Retinal pigment epithelial cell (primary cell): ENCODE measurements at regions not wholly inside any gene's neighbourhood (a gene's known extent, or its start where the extent isn't known, plus 50 kb on each side); places are given as distances from the start of the nearest gene placed in this dataset.

Experiments
- DNase-seq: peaks from one replicate; pipeline ENCODE4 v3.0.0-alpha.2; 2010; ENCODE audit warnings: low read depth
- H3K4me3 ChIP-seq: 2 replicates; pipeline ENCODE4 v1.5.1; 2011; ENCODE audit warnings: mild to moderate bottlenecking, low read length, control low read depth, moderate library complexity
- TF ChIP-seq, protein P1 (sequence below): conservative IDR thresholded peaks from 2 replicates; pipeline ENCODE4 v1.5.1; 2011; ENCODE audit warnings: low read depth, low read length, control low read depth, inconsistent platforms

DNA sequence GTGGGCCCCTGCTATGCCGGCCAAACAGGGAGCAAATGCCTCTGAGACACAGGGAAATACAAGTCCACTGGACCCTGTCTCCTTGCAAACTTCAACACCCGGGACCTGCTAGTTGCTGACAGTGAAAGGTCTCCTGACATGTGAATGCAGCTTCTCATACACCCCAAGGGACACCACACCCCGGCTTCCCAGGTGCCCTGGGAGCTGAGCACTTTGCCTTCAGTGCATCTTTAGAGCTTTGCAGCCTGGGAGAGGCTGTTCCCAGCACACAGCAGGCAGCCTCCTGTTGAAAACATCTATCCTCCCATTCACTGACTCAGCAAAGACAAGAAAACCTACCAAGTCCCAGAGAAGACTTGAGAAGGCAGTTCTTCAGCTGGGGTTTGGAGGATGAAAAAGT is 143.4 kb downstream of the COL6A3 start:
- no peak for DNase-seq
- H3K4me3 ChIP-seq: no peak overlapping the region
- TF ChIP-seq, protein P1, sequence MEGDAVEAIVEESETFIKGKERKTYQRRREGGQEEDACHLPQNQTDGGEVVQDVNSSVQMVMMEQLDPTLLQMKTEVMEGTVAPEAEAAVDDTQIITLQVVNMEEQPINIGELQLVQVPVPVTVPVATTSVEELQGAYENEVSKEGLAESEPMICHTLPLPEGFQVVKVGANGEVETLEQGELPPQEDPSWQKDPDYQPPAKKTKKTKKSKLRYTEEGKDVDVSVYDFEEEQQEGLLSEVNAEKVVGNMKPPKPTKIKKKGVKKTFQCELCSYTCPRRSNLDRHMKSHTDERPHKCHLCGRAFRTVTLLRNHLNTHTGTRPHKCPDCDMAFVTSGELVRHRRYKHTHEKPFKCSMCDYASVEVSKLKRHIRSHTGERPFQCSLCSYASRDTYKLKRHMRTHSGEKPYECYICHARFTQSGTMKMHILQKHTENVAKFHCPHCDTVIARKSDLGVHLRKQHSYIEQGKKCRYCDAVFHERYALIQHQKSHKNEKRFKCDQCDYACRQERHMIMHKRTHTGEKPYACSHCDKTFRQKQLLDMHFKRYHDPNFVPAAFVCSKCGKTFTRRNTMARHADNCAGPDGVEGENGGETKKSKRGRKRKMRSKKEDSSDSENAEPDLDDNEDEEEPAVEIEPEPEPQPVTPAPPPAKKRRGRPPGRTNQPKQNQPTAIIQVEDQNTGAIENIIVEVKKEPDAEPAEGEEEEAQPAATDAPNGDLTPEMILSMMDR: no peak

DNA sequence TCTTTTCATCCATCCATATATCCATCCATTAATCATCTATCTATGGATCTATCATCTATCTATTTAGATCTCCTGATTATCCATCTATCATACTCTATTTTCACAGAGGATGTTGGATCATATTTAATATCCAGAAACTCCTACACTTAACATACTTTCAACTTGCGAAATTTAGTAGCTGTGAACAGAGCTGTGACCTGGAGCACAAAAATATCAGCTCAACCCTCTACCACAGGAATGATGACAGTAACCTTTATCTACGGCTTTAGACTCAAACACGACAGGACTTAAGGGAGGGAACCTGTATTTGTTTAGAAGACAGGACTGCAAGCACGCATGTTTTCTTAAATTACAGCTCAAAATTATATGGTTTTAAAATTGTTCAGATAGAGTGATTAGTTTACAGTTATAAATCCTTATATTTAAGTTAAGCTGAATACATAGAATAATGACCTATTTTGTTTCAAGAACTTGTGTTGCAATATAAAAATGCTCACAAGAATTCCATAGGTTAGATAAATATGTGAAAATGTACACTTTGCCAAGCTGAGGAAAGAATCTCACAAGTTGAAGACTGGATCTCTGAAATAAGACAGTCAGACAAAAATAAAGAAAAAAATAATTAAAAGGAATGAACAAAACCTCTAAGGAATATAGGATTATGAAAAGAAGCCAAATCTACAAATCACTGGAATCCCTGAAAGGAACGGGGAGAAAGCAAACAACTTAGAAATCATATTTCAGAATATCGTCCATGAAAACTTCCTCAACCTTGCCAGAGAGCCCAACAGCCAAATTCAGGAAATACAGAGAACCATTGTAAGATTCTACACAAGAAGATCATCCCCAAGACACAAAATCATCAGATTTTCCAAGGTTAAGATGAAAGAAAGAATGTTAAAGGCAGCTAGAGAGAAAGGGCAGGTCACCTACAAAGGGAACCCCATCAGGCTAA is 142.0 kb downstream of the COL6A3 start:
- no peak for DNase-seq
- no peak overlapping the region for H3K4me3 ChIP-seq
- TF ChIP-seq, protein P1: no peak
